NOMO-1 (cell line): ENCODE measurements at regions not wholly inside any gene's neighbourhood (a gene's known extent, or its start where the extent isn't known, plus 50 kb on each side); places are given as distances from the start of the nearest gene placed in this dataset.

ENCODE experiments used
- DNase-seq, 2 experiments: peaks; one replicate each; lab custom pipeline; 2025; ENCODE audit not compliant: unreplicated experiment in 2 of 2; lab: John Stamatoyannopoulos, UW

GRCh38 chr7:9955138-9955537 lies 1018.5 kb upstream of the PHF14 start:
- no peak for DNase-seq

DNA sequence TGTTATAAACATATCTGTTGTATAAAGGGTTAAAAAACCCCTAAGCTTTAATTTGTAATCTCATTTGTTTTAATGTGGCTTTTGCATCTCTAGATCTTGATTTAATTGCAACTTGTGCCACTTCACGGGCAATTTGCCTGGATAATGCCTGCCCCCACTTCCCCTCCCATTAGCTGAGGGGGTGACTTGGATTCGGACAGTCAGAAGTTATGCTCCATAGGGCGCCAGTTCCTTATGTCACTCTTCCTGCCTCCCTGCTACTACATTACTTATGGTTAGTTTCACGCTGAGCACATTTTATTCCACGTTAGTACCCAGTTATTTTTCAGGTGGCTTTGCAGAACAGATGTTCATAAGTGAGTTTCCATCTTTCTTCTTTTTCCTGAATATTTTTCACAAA lies 1015.2 kb upstream of the PHF14 start:
- no peak for DNase-seq

DNA sequence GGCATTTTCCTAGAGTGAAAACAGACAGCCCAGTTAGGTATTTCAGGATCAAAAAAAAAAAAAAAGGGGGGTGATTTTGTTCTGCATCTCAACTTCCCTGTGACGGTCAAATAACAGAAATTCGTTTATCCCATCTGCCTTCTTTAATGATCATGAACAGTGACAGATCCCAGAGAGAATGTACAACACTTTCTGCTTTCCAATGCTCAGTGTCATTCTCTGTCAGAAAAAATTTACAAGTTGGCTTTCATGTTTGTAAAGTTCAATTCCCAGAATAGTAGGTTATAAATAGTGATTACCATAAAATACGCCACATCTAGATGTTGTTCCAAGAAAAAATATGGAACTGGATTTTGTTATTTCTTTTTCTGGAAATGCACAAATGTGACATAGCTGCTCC lies 1013.2 kb upstream of the PHF14 start:
- no peak for DNase-seq

GRCh38 chr7:9961161-9961922 lies 1012.3 kb upstream of the PHF14 start:
- DNase-seq, result no peak

- DNase-seq, result no peak
Observed at GRCh38 chr7:9962742-9963141, 1010.9 kb upstream of the PHF14 start.

- no peak for DNase-seq
Observed at GRCh38 chr7:9978106-9979064, 995.3 kb upstream of the PHF14 start.

- DNase-seq, result no peak
Observed at GRCh38 chr7:9981742-9982349, 991.8 kb upstream of the PHF14 start.

- DNase-seq, result no peak
Observed at GRCh38 chr7:9983048-9983447, 990.6 kb upstream of the PHF14 start.

DNA sequence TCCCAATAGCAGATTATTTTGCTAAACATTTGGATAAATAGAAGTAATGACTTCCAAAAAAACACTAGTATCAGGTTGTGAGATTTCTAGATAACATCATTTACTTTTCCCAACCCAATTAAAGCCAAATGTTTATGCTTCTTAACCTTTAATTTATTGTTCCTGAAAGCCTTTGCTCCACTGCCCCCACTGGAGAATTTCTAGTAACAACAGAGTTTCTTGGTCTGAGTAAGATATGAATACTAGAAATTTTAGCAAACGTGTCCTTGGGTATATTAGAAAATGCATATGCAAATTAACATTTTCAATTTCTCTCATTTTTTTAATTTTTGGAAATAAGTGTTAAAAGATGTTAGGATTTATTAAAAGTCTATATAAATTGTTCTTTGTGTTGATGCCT lies 958.0 kb upstream of the PHF14 start:
- no peak for DNase-seq

DNA sequence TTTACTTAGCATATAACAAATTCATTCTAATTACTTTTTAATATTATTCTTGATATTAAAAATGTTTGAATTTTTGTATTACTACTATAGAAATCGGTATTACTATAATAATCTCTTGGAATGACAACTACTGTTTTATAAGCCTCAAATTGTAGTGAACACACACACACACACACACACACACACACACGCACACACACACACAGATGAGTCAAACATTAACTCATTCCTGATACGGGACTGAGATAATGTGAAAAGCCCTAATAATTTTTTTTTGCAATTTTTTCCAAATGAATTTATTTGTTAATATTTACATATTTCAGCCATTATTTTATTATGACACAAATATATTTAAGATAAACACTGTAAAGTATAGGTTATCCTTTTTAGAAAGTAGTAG lies 951.2 kb upstream of the PHF14 start:
- DNase-seq, result no peak

GRCh38 chr7:10022957-10023356 lies 950.7 kb upstream of the PHF14 start:
- DNase-seq, result no peak

GRCh38 chr7:10034843-10035556 lies 938.7 kb upstream of the PHF14 start:
- no peak for DNase-seq

GRCh38 chr7:10036693-10037092 lies 937.0 kb upstream of the PHF14 start:
- DNase-seq, result no peak

DNA sequence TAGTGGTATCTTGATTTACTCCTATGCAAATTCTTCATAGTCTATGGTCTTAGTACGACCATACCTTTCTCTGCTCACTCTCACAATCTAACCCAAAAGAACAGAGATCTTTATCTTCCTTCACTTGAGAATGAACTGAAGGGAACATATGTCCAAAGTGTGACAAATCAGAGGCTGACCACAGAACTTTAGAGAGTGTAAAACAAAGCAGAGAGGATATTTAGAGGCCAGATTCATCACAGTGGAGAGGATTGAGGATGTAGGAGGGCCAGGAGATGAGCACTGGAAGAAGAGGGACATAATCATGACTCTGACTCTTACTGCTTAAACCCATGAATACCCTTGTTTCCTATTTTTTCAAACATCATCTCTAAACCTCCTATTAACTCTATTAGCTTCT lies 935.3 kb upstream of the PHF14 start:
- DNase-seq, result no peak

GRCh38 chr7:10040674-10041073 lies 933.0 kb upstream of the PHF14 start:
- DNase-seq, result no peak

DNA sequence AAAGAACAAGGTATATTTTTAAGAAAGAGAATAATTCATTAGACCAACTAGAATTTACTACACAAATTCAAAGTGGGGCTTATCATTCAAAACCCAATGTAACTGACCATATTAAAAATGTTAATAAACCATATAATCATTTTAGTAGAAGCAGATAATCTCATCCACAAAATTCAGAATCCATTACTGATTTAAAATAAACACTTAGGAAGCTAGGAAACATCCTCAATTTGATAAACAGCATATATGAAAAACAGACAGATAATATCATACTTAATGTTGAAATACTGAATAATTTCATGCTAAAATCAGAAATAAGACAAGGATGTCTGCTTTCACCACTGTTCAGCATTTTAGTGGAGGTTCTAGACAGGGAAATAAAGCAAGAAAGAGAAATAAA lies 902.8 kb upstream of the PHF14 start:
- DNase-seq, result no peak

DNA sequence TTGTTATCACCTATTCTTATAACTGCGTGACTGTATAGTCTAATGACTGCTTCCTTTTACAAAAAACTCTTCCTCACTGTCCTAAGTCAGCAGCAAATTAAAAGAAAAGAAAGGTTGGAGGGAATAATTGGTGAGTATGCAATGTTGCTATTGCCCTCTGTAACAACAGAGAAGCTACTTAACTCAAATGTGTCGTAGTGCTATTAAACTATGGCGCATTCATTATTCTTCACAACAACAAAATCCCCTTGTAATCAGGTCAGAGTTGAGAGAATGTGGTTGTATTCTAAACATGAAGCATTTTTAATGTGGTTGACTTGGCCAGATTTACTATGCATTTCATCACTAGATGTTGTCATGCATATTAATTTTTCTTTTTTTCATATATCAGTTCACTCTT lies 897.8 kb upstream of the PHF14 start:
- DNase-seq, result no peak

DNA sequence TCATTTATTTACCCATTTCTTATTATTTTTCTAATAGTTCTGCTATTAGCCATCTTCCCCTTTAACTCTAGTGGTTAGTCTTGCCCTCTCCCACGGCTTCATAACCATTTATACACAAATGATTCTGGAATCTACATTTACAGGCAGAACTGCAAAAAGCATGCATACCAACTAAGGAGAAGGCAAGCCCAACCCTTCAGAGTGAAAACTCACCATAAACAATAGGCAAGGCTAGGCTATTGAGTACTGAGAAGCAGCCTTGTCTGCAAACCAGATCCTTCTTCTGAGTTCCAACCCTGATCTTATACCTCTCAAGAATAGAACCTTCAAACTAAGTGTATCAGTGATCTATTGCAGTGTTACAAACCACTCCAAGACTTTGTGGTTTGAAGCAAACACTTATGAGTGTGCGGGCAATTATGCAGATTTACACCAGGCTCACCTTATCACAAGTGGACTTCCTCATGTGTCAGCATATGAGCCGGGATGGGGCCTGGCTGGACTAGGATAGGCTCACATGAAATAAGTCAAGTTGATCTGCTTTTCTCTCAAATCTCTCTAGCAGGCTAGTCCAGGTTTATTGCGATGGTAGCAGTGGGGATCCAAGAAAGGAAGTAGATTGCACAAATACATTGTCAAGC lies 896.9 kb upstream of the PHF14 start:
- no peak for DNase-seq

DNA sequence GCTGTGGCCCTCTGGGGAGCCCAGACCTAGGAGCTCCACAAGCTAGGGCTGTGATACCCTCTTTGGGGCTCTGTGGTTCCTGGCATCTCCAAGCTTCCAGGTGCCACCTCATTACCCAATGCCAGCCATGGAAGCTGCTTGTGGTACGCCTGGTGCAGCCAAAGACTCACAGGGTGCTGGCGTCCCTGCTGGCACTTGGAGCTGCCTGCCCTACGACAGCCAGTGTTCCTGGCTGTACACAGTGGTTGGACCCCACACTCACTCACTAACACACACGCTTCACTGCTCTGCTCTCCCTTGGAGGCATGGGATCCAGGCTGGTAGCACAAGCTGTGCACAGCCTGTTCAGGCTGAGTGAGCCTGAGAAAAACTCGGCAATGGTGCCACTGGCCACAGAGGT lies 894.1 kb upstream of the PHF14 start:
- no peak for DNase-seq

- DNase-seq, result no peak
Observed at GRCh38 chr7:10082896-10083295, 890.8 kb upstream of the PHF14 start.
